SK-N-SH (cell line): ENCODE measurements at regions not wholly inside any gene's neighbourhood (a gene's known extent, or its start where the extent isn't known, plus 50 kb on each side); places are given as distances from the start of the nearest gene placed in this dataset.

ENCODE experiments used
- CTCF ChIA-PET: fragments of 300-600, 350-600 bp; formaldehyde crosslinking; extraction: SDS; loops from one replicate; lab custom pipeline; 2021; lab: Yijun Ruan, JAX
- POLR2A ChIA-PET: fragments of 350-600 bp; sonication (Branson Sonifier 250); formaldehyde crosslinking; extraction: SDS; loops from one replicate; lab custom pipeline; 2020; ENCODE audit warnings: antibody characterized with exemption, inconsistent platforms; lab: Yijun Ruan, JAX
- DNase-seq: peaks from one replicate; pipeline ENCODE4 v3.0.0; 2012
- H2AFZ ChIP-seq: fragments of 200-600 bp; sonication (generic); 2 replicates; pipeline ENCODE4 v1.8.1; 2016; ENCODE audit warnings: antibody characterized with exemption, mild to moderate bottlenecking, low read depth
- H3F3A ChIP-seq: fragments of 200-600 bp; sonication (generic); replicated peaks from 2 replicates; pipeline ENCODE3; 2016; ENCODE audit warnings: antibody characterized with exemption, mild to moderate bottlenecking; ENCODE audit not compliant: insufficient read depth
- H3K27ac ChIP-seq, 2 experiments: fragments of 200-500 bp in 1 of 2; fragments of 200-600 bp in 1 of 2; sonication (Bioruptor generic) in 1 of 2; sonication (generic), shearing (Covaris generic) in 1 of 2; 2 replicates each; pipeline versions ENCODE4 v1.5.1 to v1.6.1; 2014 to 2016; ENCODE audit warnings: low read depth in 2 of 2, inconsistent platforms in 1 of 2, low read length in 1 of 2, mild to moderate bottlenecking in 1 of 2, mixed read lengths in 1 of 2
- H3K27me3 ChIP-seq: fragments of 200-600 bp; sonication (generic), shearing (Covaris generic); 2 replicates; pipeline ENCODE4 v1.6.1; 2016; ENCODE audit warnings: mixed run types; ENCODE audit not compliant: insufficient read depth
- H3K36me3 ChIP-seq, 2 experiments: fragments of 200-500 bp in 1 of 2; fragments of 200-600 bp in 1 of 2; sonication (Bioruptor generic) in 1 of 2; sonication (generic) in 1 of 2; replicated peaks in 1 of 2; 2 replicates each; pipeline versions ENCODE3 to v1.5.1; 2014 to 2016; ENCODE audit warnings: low read length in 1 of 2, mild to moderate bottlenecking in 1 of 2; ENCODE audit not compliant: insufficient read depth in 2 of 2, control insufficient read depth in 1 of 2
- H3K4me1 ChIP-seq, 2 experiments: fragments of 200-500 bp in 1 of 2; fragments of 200-600 bp in 1 of 2; sonication (Bioruptor generic) in 1 of 2; sonication (generic), shearing (Covaris generic) in 1 of 2; 2 replicates each; pipeline versions ENCODE4 v1.5.1 to v1.6.1; 2014 to 2016; ENCODE audit warnings: low read depth in 1 of 2, low read length in 1 of 2, mixed run types in 1 of 2; ENCODE audit not compliant: insufficient read depth in 2 of 2, control insufficient read depth in 1 of 2
- H3K4me2 ChIP-seq: fragments of 200-600 bp; sonication (generic), shearing (Covaris generic); 2 replicates; pipeline ENCODE4 v1.6.1; 2017; ENCODE audit warnings: mixed run types
- H3K4me3 ChIP-seq, 2 experiments: fragments of 200-500 bp in 1 of 2; fragments of 200-600 bp in 1 of 2; sonication (Bioruptor generic) in 1 of 2; sonication (generic), shearing (Covaris generic) in 1 of 2; 2 replicates each; pipeline versions ENCODE4 v1.5.1 to v1.8.1; 2014 to 2016; ENCODE audit warnings: low read depth in 2 of 2, inconsistent platforms in 1 of 2, low read length in 1 of 2, mild to moderate bottlenecking in 1 of 2, mixed read lengths in 1 of 2, moderate library complexity in 1 of 2
- H3K79me2 ChIP-seq: fragments of 200-600 bp; sonication (generic); 2 replicates; pipeline ENCODE4 v1.8.1; 2017; ENCODE audit warnings: mild to moderate bottlenecking; ENCODE audit not compliant: insufficient read depth
- H3K9ac ChIP-seq: fragments of 200-600 bp; sonication (generic); 2 replicates; pipeline ENCODE4 v1.6.1; 2017; ENCODE audit warnings: mixed run types
- H3K9me2 ChIP-seq: fragments of 200-600 bp; sonication (generic); 2 replicates; pipeline ENCODE4 v1.6.1; 2017; ENCODE audit warnings: mixed run types
- H3K9me3 ChIP-seq: fragments of 200-600 bp; sonication (generic); 2 replicates; pipeline ENCODE4 v1.6.1; 2017; ENCODE audit warnings: mixed run types, mild to moderate bottlenecking, moderate library complexity
- H4K20me1 ChIP-seq: fragments of 200-600 bp; sonication (generic); 2 replicates; pipeline ENCODE4 v1.6.1; 2017; ENCODE audit warnings: mild to moderate bottlenecking, mixed run types; ENCODE audit not compliant: insufficient read depth
- CTCF ChIP-seq: fragments of 200-600 bp; sonication (generic); IDR thresholded peaks from 2 replicates; pipeline ENCODE4 v1.6.1; 2017; ENCODE audit warnings: antibody characterized with exemption, mild to moderate bottlenecking, moderate library complexity
- EP300 ChIP-seq, 2 experiments: IDR thresholded peaks; 2 replicates each; pipeline versions ENCODE4 v1.4.0 to v1.6.1; 2012; ENCODE audit warnings: borderline replicate concordance in 1 of 2, low read depth in 1 of 2, low read length in 1 of 2
- EZH2phosphoT487 ChIP-seq: fragments of 200-600 bp; sonication (generic); IDR thresholded peaks from 2 replicates; pipeline ENCODE4 v1.6.1; 2017; ENCODE audit warnings: low read depth, mixed run types, mild to moderate bottlenecking, antibody characterized with exemption, moderate library complexity, borderline replicate concordance
- MEF2A ChIP-seq: IDR thresholded peaks from 2 replicates; pipeline ENCODE4 v1.4.0; 2012; ENCODE audit warnings: low read depth, borderline replicate concordance
- MXI1 ChIP-seq: IDR thresholded peaks from 2 replicates; pipeline ENCODE4 v1.6.1; 2012; ENCODE audit warnings: mild to moderate bottlenecking, low read depth, low read length, improper control_type of control experiment
- NFIC ChIP-seq: IDR thresholded peaks from 2 replicates; pipeline ENCODE4 v1.4.0; 2012; ENCODE audit warnings: borderline replicate concordance
- NRF1 ChIP-seq: IDR thresholded peaks from 2 replicates; pipeline ENCODE4 v1.6.1; 2012; ENCODE audit warnings: low read depth, mild to moderate bottlenecking, low read length
- RAD21 ChIP-seq: IDR thresholded peaks from 2 replicates; pipeline ENCODE4 v1.6.1; 2012; ENCODE audit warnings: mild to moderate bottlenecking, low read length
- REST ChIP-seq: IDR thresholded peaks from 2 replicates; pipeline ENCODE4 v1.6.1; 2012; ENCODE audit warnings: mild to moderate bottlenecking, low read depth, low read length, moderate library complexity
- RFX5 ChIP-seq: IDR thresholded peaks from 2 replicates; pipeline ENCODE4 v1.6.1; 2012; ENCODE audit warnings: mild to moderate bottlenecking, improper control_type of control experiment, low read length
- SMC3 ChIP-seq: IDR thresholded peaks from 2 replicates; pipeline ENCODE4 v1.6.1; 2012; ENCODE audit warnings: low read depth, low read length, improper control_type of control experiment
- USF1 ChIP-seq: IDR thresholded peaks from 2 replicates; pipeline ENCODE4 v1.4.0; 2012; ENCODE audit warnings: low read depth, borderline replicate concordance
- USF2 ChIP-seq: fragments of 150-350 bp; IDR thresholded peaks from 2 replicates; pipeline ENCODE4 v1.6.1; 2017; ENCODE audit warnings: antibody characterized with exemption, low read length, low read depth, borderline replicate concordance
- WGBS: methylation state at CpG from one replicate; pipeline ENCODE4 v1.1.6; 2017; ENCODE audit warnings: low lambda C conversion rate; 5-methylcytosine and 5-hydroxymethylcytosine counted together

GRCh38 chr4:128350449-128351045 is 62.9 kb upstream of the PGRMC2 start:
- Histone ChIP-seq H3K9me2 (no peaks in the 10 kb centered on the region), H3K9ac (no peak overlapping the region), H3K4me3 (no peak overlapping the region), H3F3A (peaks cover 49% of the 10 kb centered on the region), H3K9me3 (no peaks in the 10 kb centered on the region), H3K4me1 (peaks cover 18 to 32% of the 10 kb centered on the region in 2 experiments), H2AFZ (no peak overlapping the region), H4K20me1 (no peaks in the 10 kb centered on the region), H3K36me3 (no peaks in the 10 kb centered on the region), H3K79me2 (no peaks in the 10 kb centered on the region), H3K4me2 (no peak overlapping the region), H3K27ac (no peak overlapping the region), H3K27me3 (no peaks in the 10 kb centered on the region)
- CTCF ChIA-PET = no interaction called here
- POLR2A ChIA-PET = no interaction called here
- 95% methylated on average over 4 of the region's 6 CpGs for WGBS
- no peak for TF ChIP-seq RFX5
- TF ChIP-seq SMC3 = no peak
- TF ChIP-seq NFIC = no peak
- no peak for TF ChIP-seq EZH2phosphoT487
- TF ChIP-seq CTCF = no peak
- no peak for TF ChIP-seq USF1
- TF ChIP-seq EP300 (IDR thresholded peaks at IDR 0.05; ENCODE audit: borderline replicate concordance in 1 of 2, low read depth in 1 of 2, low read length in 1 of 2) = no peak
- no peak for TF ChIP-seq USF2
- no peak for TF ChIP-seq MXI1
- no peak for TF ChIP-seq NRF1
- no peak for TF ChIP-seq REST
- TF ChIP-seq MEF2A = no peak
- TF ChIP-seq RAD21 = no peak
- no peak for DNase-seq
